ENCODE measurements at regions not wholly inside any gene's neighbourhood (a gene's known extent, or its start where the extent isn't known, plus 50 kb on each side); places are given as distances from the start of the nearest gene placed in this dataset.

- no peak for TF ChIP-seq CTCF (IDR thresholded peaks at IDR 0.05; ENCODE audit: insufficient read depth, low read depth, low read length, missing control alignments)
These were observed 815.0 kb upstream of the MAN1A1 start for GRCh38 chr6:120164531-120164930.

GRCh38 chr6:120157873-120158272, 808.3 kb upstream of the MAN1A1 start:
- TF ChIP-seq CTCF (IDR thresholded peaks at IDR 0.05; ENCODE audit: insufficient read depth, low read depth, low read length, missing control alignments): no peak
- DNase-seq (ENCODE audit: low read depth): no peak

More at GRCh38 chr6:120164531-120164930, 815.0 kb upstream of the MAN1A1 start:
- no peak overlapping the region for H3K4me3 ChIP-seq (ENCODE audit: low read depth, low read length)
- DNase-seq (ENCODE audit: low read depth): no peak

GRCh38 chr6:120147071-120147871, 797.7 kb upstream of the MAN1A1 start:
- peak; percentile 25 for TF ChIP-seq CTCF (IDR thresholded peaks at IDR 0.05; ENCODE audit: insufficient read depth, low read depth, low read length, missing control alignments)
- no peak overlapping the region for H3K4me3 ChIP-seq (ENCODE audit: low read depth, low read length)
- DNase-seq (ENCODE audit: low read depth): peak; percentile 3

More at GRCh38 chr6:120157873-120158272, 808.3 kb upstream of the MAN1A1 start:
- no peak overlapping the region for H3K4me3 ChIP-seq (ENCODE audit: low read depth, low read length)

- no peak overlapping the region for H3K4me3 ChIP-seq (ENCODE audit: low read depth, low read length)
- no peak for TF ChIP-seq CTCF (IDR thresholded peaks at IDR 0.05; ENCODE audit: insufficient read depth, low read depth, low read length, missing control alignments)
- no peak for DNase-seq (ENCODE audit: low read depth)
These were observed 792.0 kb upstream of the MAN1A1 start for GRCh38 chr6:120141601-120142000.

- no peak overlapping the region for H3K4me3 ChIP-seq (ENCODE audit: low read depth, low read length)
- TF ChIP-seq CTCF (IDR thresholded peaks at IDR 0.05; ENCODE audit: insufficient read depth, low read depth, low read length, missing control alignments): no peak
- DNase-seq (ENCODE audit: low read depth): no peak
These were observed 787.9 kb upstream of the MAN1A1 start for GRCh38 chr6:120137492-120137891.

- no peak for DNase-seq (ENCODE audit: low read depth)
- no peak overlapping the region for H3K4me3 ChIP-seq (ENCODE audit: low read depth, low read length)
- TF ChIP-seq CTCF (IDR thresholded peaks at IDR 0.05; ENCODE audit: insufficient read depth, low read depth, low read length, missing control alignments): no peak
These were observed 779.7 kb upstream of the MAN1A1 start for GRCh38 chr6:120129228-120129627.

GRCh38 chr6:120122401-120122800, 772.8 kb upstream of the MAN1A1 start:
- DNase-seq (ENCODE audit: low read depth): no peak
- TF ChIP-seq CTCF (IDR thresholded peaks at IDR 0.05; ENCODE audit: insufficient read depth, low read depth, low read length, missing control alignments): no peak

More at GRCh38 chr6:120122401-120122800, 772.8 kb upstream of the MAN1A1 start:
- no peak overlapping the region for H3K4me3 ChIP-seq (ENCODE audit: low read depth, low read length)

All from GM12865 (cell line).